ENCODE measurements at regions not wholly inside any gene's neighbourhood (a gene's known extent, or its start where the extent isn't known, plus 50 kb on each side); places are given as distances from the start of the nearest gene placed in this dataset.
A peak's percentile ranks its signal among the peaks of the same experiment; 100 is the strongest.

DNA sequence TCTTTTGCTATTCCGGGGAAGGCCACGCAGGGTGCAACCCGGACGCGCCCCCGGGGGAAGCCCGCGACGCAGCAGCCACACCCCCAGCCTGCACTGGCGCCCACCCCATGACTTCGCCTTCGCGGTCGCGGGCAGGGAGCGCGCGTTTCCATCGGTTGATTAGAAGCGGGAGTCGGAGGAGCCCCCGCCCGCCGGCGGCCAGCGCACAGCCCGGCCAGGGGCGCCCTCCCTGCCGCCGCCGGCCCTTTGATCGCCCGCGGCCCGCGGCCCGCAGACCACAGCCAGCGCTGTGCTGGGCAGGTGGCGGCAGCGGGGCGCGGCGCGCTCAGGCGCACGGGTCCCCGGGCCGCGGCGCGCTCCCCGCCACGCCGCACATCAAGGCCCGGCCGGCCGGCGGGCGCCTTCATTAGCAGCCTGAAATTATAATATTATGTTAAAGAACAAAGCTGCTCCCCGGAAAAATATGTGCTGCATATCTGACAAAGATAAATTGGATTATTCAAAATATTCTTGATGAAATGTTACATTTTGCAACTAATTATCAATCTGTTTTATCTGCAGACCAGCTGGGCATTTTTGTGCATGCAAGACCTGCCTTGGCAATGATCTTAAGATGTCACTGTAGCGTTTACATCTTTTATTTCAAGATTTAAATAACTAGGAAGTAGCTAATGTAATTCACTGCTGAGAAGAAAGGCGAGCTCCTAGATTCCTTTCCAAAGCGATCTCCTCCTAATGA is 160.7 kb upstream of the MKI67 start:
- Mint-ChIP-seq H3K9me3 (peaks cover 23% of the 10 kb centered on the region), H3K27me3 (ENCODE audit: low read depth, poor library complexity) (peaks cover 81% of the 10 kb centered on the region), H3K4me1 (peaks cover 9% of the 10 kb centered on the region), H3K36me3 (ENCODE audit: low read depth) (peaks cover 9% of the 10 kb centered on the region), H3K27ac (no peak overlapping the region), H3K4me3 (peak overlapping the region; percentile 69)
- DNase-seq, result peak; percentile 72
- TF ChIP-seq, protein P1, sequence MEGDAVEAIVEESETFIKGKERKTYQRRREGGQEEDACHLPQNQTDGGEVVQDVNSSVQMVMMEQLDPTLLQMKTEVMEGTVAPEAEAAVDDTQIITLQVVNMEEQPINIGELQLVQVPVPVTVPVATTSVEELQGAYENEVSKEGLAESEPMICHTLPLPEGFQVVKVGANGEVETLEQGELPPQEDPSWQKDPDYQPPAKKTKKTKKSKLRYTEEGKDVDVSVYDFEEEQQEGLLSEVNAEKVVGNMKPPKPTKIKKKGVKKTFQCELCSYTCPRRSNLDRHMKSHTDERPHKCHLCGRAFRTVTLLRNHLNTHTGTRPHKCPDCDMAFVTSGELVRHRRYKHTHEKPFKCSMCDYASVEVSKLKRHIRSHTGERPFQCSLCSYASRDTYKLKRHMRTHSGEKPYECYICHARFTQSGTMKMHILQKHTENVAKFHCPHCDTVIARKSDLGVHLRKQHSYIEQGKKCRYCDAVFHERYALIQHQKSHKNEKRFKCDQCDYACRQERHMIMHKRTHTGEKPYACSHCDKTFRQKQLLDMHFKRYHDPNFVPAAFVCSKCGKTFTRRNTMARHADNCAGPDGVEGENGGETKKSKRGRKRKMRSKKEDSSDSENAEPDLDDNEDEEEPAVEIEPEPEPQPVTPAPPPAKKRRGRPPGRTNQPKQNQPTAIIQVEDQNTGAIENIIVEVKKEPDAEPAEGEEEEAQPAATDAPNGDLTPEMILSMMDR (IDR thresholded peaks at IDR 0.05), result no peak

DNA sequence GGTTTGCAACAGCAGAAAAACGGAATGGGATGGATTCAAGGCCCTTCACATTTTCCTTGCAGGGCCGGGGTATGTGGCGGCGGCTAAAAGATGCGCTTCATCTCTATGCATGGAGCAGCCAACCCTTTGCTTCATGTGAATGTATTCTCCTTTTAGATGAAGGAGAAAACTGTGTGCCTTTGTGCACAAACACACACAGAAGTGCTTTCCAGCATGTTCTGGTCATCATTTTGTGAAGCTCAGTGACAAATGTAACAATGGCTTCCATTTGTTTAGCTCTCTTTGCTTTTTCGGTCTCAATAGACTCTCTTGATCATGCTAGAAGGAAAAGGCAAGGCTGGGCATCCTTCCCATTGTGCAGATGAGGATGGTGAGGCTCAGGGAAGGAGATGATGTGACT is 161.7 kb upstream of the MKI67 start:
- Mint-ChIP-seq H3K4me3 (peak overlapping the region; percentile 69), H3K9me3 (peaks cover 26% of the 10 kb centered on the region), H3K4me1 (peaks cover 9% of the 10 kb centered on the region), H3K27ac (no peak overlapping the region), H3K27me3 (ENCODE audit: low read depth, poor library complexity) (peaks cover 81% of the 10 kb centered on the region), H3K36me3 (ENCODE audit: low read depth) (peaks cover 9% of the 10 kb centered on the region)
- TF ChIP-seq, protein P1 (IDR thresholded peaks at IDR 0.05), result no peak
- no peak for DNase-seq

DNA sequence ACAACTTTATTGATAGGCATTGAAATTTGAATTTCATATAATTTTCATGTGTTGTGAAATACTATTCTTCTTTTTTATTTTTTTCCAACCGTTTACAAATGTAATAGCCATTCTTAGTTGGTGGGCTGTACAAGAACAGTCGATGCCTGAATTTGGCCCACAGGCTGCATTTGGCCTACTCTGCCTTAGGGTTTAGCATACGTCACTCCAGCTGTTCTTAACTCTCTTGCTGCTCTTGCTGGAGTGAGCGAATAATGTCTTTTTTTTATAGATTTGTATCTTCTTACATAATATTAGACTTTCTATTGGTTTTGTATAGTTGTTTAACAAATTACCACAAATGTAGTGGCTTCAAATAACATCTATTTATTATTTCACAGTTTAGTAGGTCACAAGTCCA is 163.4 kb upstream of the MKI67 start:
- peaks cover 26% of the 10 kb centered on the region for H3K9me3 Mint-ChIP-seq
- no peak overlapping the region for H3K4me3 Mint-ChIP-seq
- peaks cover 72% of the 10 kb centered on the region for H3K27me3 Mint-ChIP-seq (ENCODE audit: low read depth, poor library complexity)
- no peak overlapping the region for H3K27ac Mint-ChIP-seq
- no peak for DNase-seq
- H3K36me3 Mint-ChIP-seq (ENCODE audit: low read depth), result peaks cover 9% of the 10 kb centered on the region
- TF ChIP-seq, protein P1 (IDR thresholded peaks at IDR 0.05), result no peak
- H3K4me1 Mint-ChIP-seq, result peaks cover 9% of the 10 kb centered on the region

DNA sequence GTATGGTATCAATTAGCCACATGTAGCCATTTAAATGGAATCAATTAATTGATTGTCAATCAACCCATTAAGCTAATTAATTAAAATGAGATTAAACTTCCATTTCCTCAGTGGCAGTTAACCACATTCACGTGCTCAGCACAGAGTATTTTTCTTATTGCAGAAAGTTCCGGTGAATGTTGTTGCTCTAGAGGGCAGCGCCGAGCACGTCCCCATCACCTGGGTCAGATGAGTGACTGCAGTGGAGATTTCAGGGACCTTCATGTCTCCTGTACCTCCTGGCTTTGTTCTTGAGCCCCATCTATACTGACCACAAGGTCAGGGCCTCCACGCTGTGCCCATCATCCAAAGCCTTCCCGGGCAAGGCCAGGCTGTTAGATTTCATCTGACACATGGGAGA is 168.8 kb upstream of the MKI67 start:
- no peak overlapping the region for H3K27ac Mint-ChIP-seq
- no peak for DNase-seq

DNA sequence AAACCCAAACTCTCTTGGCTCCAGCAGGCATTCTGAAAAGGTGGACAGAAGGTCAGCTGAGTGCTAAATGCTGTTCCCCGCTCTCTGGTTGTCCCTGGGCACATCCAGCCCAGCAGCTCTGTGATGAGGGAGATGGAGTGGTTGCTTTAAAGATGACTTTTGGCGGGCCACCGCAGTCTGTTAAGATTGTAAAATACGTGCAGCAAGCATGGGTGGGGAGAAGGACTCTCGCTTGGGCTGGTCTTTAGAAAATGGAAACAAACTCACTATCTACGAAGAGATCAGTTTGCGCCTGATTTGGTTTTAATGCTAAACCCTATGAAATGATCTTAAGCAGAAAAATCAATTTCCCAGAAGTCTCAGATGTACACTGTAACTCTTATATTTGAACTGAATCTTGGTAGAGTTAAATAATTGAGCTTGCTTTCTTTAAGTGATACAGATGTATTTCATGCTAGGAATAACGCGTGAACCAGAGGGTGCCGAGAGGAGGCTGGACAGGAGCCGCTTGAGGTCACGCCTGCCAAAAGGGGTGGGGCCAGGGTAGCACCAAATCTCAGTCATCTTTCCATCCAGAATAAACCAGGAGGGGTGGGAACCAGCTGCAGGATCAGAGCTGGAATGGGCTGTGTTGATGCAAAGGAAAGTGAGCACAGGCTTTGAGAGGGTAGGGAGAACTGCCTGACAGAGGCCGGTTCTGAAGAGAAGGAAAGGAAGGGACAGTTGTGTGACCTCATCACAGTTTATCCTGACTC is 170.2 kb upstream of the MKI67 start:
- no peak overlapping the region for H3K27ac Mint-ChIP-seq
- peaks cover 20% of the 10 kb centered on the region for H3K27me3 Mint-ChIP-seq (ENCODE audit: low read depth, poor library complexity)
- TF ChIP-seq, protein P1 (IDR thresholded peaks at IDR 0.05), result no peak
- H3K4me1 Mint-ChIP-seq, result peaks cover 30% of the 10 kb centered on the region
- no peaks in the 10 kb centered on the region for H3K36me3 Mint-ChIP-seq (ENCODE audit: low read depth)
- H3K9me3 Mint-ChIP-seq, result peaks cover 27% of the 10 kb centered on the region
- H3K4me3 Mint-ChIP-seq, result no peak overlapping the region
- no peak for DNase-seq

More for the DNA sequence above, 168.8 kb upstream of the MKI67 start:
- Mint-ChIP-seq H3K9me3 (peaks cover 28% of the 10 kb centered on the region), H3K4me1 (peaks cover 30% of the 10 kb centered on the region), H3K36me3 (ENCODE audit: low read depth) (peaks cover 9% of the 10 kb centered on the region), H3K4me3 (no peak overlapping the region), H3K27me3 (ENCODE audit: low read depth, poor library complexity) (peaks cover 28% of the 10 kb centered on the region)
- TF ChIP-seq, protein P1 (IDR thresholded peaks at IDR 0.05), result no peak
